ENCODE measurements at regions not wholly inside any gene's neighbourhood (a gene's known extent, or its start where the extent isn't known, plus 50 kb on each side); places are given as distances from the start of the nearest gene placed in this dataset.
A peak's percentile ranks its signal among the peaks of the same experiment; 100 is the strongest.

DNA sequence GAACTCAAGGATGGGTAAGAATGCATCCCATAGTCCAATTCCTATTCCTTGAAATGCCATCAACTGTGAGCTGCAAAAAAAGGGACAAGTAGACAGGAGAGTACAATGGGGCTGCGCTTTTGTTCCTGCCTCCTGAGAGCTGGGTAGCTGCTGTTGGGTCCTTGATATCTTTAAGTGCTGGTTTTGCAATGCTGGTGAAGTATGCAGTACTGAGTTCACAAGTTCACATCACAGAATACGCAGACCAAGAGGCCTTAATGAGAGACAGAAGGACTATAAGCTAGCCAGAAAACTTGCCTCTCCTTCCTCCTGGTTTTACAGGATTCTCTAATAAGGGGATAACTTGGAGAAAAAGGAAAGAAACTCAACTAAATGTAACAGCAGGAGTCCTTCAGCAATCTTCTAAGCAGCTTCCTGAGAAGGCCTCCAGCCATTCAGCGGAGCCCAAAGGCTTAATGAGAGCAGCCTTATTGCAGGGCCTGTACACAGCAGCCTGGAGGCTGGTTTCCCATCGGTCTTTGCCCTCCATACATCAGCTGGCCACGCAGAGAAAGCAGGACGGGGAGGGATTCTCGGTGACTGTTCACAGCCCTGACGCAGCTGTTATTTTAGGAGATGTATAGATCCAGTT lies 293.1 kb downstream of the CDCA7 start:
- Histone ChIP-seq H3K4me3 (no peak overlapping the region), H3K4me1 (ENCODE audit: insufficient read depth) (no peaks in the 10 kb centered on the region), H3K27me3 (no peaks in the 10 kb centered on the region), H3K27ac (no peak overlapping the region), H3K9me3 (no peaks in the 10 kb centered on the region), H3K36me3 (no peaks in the 10 kb centered on the region)
- 80 to 83% (median 80%) methylated on average over 8 of the region's 8 CpGs for WGBS, 3 donors
- intact Hi-C loops (cut with DNase I): no loop called here
- no peak for DNase-seq
- TF ChIP-seq EP300 (IDR thresholded peaks at IDR 0.05): no peak
- TF ChIP-seq POLR2A (IDR thresholded peaks at IDR 0.05): no peak
- TF ChIP-seq, protein P1, sequence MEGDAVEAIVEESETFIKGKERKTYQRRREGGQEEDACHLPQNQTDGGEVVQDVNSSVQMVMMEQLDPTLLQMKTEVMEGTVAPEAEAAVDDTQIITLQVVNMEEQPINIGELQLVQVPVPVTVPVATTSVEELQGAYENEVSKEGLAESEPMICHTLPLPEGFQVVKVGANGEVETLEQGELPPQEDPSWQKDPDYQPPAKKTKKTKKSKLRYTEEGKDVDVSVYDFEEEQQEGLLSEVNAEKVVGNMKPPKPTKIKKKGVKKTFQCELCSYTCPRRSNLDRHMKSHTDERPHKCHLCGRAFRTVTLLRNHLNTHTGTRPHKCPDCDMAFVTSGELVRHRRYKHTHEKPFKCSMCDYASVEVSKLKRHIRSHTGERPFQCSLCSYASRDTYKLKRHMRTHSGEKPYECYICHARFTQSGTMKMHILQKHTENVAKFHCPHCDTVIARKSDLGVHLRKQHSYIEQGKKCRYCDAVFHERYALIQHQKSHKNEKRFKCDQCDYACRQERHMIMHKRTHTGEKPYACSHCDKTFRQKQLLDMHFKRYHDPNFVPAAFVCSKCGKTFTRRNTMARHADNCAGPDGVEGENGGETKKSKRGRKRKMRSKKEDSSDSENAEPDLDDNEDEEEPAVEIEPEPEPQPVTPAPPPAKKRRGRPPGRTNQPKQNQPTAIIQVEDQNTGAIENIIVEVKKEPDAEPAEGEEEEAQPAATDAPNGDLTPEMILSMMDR (IDR thresholded peaks at IDR 0.05): no peak

DNA sequence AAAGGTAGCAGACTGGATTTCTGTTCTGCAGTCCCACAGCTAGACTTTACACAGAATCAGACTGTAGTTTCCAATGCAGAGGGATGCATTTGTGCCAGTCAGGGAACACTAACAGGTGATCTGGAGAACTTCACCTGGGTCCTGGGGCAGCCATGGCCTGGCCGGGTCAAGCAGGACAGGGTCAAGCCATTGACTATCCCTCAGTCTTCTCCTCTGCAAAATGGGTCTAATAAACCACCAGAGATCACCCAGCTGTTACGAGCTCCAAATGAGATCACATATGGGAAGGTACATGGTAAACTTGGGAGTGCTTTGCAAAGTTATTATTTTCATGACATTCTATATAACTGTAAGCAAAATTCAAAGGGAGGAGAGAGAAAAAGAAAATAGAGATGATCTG lies 294.1 kb downstream of the CDCA7 start:
- intact Hi-C loops (cut with DNase I): no loop called here
- TF ChIP-seq, protein P1 (IDR thresholded peaks at IDR 0.05): no peak
- TF ChIP-seq POLR2A (IDR thresholded peaks at IDR 0.05) (no peak), EP300 (IDR thresholded peaks at IDR 0.05) (no peak)
- H3K27ac ChIP-seq: no peak overlapping the region
- H3K27me3 ChIP-seq: no peaks in the 10 kb centered on the region
- H3K36me3 ChIP-seq: no peaks in the 10 kb centered on the region
- no peaks in the 10 kb centered on the region for H3K4me1 ChIP-seq (ENCODE audit: insufficient read depth)
- no peaks in the 10 kb centered on the region for H3K9me3 ChIP-seq
- 91 to 94% (median 91%) methylated on average over 2 of the region's 2 CpGs for WGBS, 3 donors
- H3K4me3 ChIP-seq: no peak overlapping the region
- no peak for DNase-seq

DNA sequence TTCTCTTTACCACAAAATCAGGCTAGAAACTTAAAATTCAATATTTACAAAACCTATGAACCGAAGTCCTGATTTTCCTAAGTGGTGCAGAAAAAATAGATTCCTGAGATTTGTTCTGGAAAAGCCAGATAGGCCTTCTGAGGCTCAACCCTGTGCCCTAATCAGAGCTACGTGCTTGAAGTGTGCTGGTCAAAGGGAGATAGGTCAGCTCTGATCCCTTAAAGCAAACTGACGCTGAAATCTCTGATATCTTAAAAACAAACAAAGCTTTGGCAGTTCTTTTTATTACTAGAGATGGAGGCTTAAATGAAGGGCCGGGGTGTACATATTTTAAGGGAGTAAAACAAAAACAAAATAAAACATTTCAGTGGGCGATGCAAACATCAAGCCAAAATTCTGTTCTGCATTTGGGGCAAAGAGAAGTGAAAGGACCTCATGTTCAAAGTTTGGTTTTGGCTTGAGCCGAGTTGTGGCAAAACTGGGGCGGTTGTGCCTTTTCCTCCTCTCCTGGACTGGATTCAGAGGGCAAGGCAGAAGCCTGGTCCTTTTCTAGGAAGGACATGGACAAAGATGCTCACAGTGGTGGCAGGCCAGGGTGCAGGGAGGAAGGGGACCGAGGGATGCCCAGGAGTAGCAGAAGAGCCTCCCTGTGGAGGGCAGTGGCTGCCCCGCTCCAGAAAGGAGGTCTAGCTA lies 295.0 kb downstream of the CDCA7 start:
- no peaks in the 10 kb centered on the region for H3K27me3 ChIP-seq
- H3K9me3 ChIP-seq: no peaks in the 10 kb centered on the region
- TF ChIP-seq, protein P1 (IDR thresholded peaks at IDR 0.05): no peak
- TF ChIP-seq POLR2A (IDR thresholded peaks at IDR 0.05): no peak
- TF ChIP-seq EP300 (IDR thresholded peaks at IDR 0.05): no peak
- no peak overlapping the region for H3K27ac ChIP-seq
- WGBS, 3 donors: 30 to 43% (median 31%) methylated on average over 9 of the region's 9 CpGs
- H3K4me1 ChIP-seq (ENCODE audit: insufficient read depth): no peaks in the 10 kb centered on the region
- no peaks in the 10 kb centered on the region for H3K36me3 ChIP-seq
- DNase-seq: peak in 2 of 5 donors; percentile 13 to 39
- intact Hi-C loops (cut with DNase I): no loop called here
- H3K4me3 ChIP-seq: no peak overlapping the region

DNA sequence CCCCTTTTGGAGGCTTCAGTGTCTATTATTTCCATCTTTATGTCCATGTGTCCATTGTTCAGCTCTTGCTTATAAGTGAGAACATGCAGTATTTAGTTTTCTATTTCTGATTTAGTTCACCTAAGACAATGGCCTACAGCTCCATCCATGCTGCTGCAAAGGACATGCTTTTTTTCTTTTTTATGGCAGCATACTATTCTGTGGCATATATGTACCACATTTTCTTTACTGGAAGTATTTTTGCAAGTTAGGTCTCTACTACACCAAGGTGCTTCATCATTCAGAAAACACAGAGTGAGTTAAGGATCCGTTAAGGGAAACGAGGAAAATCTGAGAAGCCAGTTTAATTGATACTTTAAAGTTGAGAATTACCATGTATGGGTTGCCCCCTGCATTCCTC lies 297.2 kb downstream of the CDCA7 start:
- Histone ChIP-seq H3K27me3 (no peaks in the 10 kb centered on the region), H3K4me1 (ENCODE audit: insufficient read depth) (no peaks in the 10 kb centered on the region), H3K9me3 (no peaks in the 10 kb centered on the region), H3K36me3 (no peaks in the 10 kb centered on the region), H3K4me3 (no peak overlapping the region), H3K27ac (no peak overlapping the region)
- WGBS, 3 donors: 93 to 97% (median 96%) methylated on average over 2 of the region's 2 CpGs
- TF ChIP-seq EP300 (IDR thresholded peaks at IDR 0.05): no peak
- no peak for TF ChIP-seq POLR2A (IDR thresholded peaks at IDR 0.05)
- TF ChIP-seq, protein P1 (IDR thresholded peaks at IDR 0.05): no peak
- intact Hi-C loops (cut with DNase I): no loop called here
- no peak for DNase-seq

All from ovary (tissue), 7 donors.